ENCODE measurements at regions not wholly inside any gene's neighbourhood (a gene's known extent, or its start where the extent isn't known, plus 50 kb on each side); places are given as distances from the start of the nearest gene placed in this dataset.

- TF ChIP-seq REST (IDR thresholded peaks at IDR 0.05; ENCODE audit: low read depth) (no peak), CREB1 (IDR thresholded peaks at IDR 0.05; ENCODE audit: low read depth) (no peak), TAF1 (IDR thresholded peaks at IDR 0.05; ENCODE audit: low read depth) (no peak), YY1 (IDR thresholded peaks at IDR 0.05; ENCODE audit: low read depth) (no peak), RAD21 (IDR thresholded peaks at IDR 0.05; ENCODE audit: low read depth) (no peak), MAX (IDR thresholded peaks at IDR 0.05) (no peak), TEAD4 (IDR thresholded peaks at IDR 0.05) (no peak), NFIC (IDR thresholded peaks at IDR 0.05) (no peak), CEBPB (IDR thresholded peaks at IDR 0.05) (no peak), USF1 (IDR thresholded peaks at IDR 0.05) (no peak)
These were observed 665.7 kb downstream of the CDH8 start for GRCh38 chr16:61370564-61370963.
